A549 (cell line): ENCODE measurements at regions not wholly inside any gene's neighbourhood (a gene's known extent, or its start where the extent isn't known, plus 50 kb on each side); places are given as distances from the start of the nearest gene placed in this dataset.

ENCODE experiments used
- ATAC-seq, 2 experiments: fragments of 200-7000 bp in 1 of 2; fragments of >200 bp in 1 of 2; cut with Nextera tagmentation in 1 of 2; cut with Tn5 transposase in 1 of 2; 3 replicates each; pipeline versions ENCODE4 v1.8.0 to v1.9.1; 2018 to 2020; ENCODE audit warnings: mild to moderate bottlenecking in 1 of 2, moderate library complexity in 1 of 2
- CTCF ChIA-PET: fragments of 300-600 bp; sonication (Branson Sonifier 250); formaldehyde crosslinking; extraction: SDS; loops from one replicate; lab custom pipeline; 2021; ENCODE audit warnings: antibody characterized with exemption, inconsistent platforms; lab: Yijun Ruan, JAX
- POLR2A ChIA-PET: fragments of 350-600 bp; formaldehyde crosslinking; extraction: SDS; loops from one replicate; lab custom pipeline; 2021; ENCODE audit warnings: antibody characterized with exemption, inconsistent platforms; lab: Yijun Ruan, JAX
- DNase-seq, 2 experiments: peaks; one replicate each; pipeline versions ENCODE4 v3.0.0 to v3.0.0-alpha.2; 2011 to 2016; ENCODE audit warnings: low read depth in 1 of 2, low spot score in 1 of 2
- FAIRE-seq: peaks from 2 replicates; lab custom pipeline; 2011; peaks lifted over from hg19 to GRCh38; lab: Jason Lieb, UNC
- H3K27ac ChIP-seq, 2 experiments: fragments of >200 bp; sonication (Bioruptor Twin); formaldehyde crosslinking; 3 replicates each; pipeline ENCODE4 v1.5.1; 2016 to 2017
- H3K4me1 ChIP-seq: fragments of >200 bp; sonication (Bioruptor Twin); formaldehyde crosslinking; 3 replicates; pipeline ENCODE4 v1.6.1; 2016
- H3K4me2 ChIP-seq: fragments of >200 bp; sonication (Bioruptor Twin); formaldehyde crosslinking; 3 replicates; pipeline ENCODE4 v1.6.1; 2016
- H3K4me3 ChIP-seq: fragments of >200 bp; sonication (Bioruptor Twin); formaldehyde crosslinking; 3 replicates; pipeline ENCODE4 v1.5.1; 2016
- H3K9me3 ChIP-seq: fragments of >200 bp; sonication (Bioruptor Twin); formaldehyde crosslinking; 3 replicates; pipeline ENCODE4 v1.6.1; 2016
- BCL3 ChIP-seq: fragments of >200 bp; sonication (Bioruptor Twin); formaldehyde crosslinking; IDR thresholded peaks from 3 replicates; pipeline ENCODE4 v1.6.1; 2016
- CBX8 ChIP-seq: fragments of 200-600 bp; sonication (generic); IDR thresholded peaks from 2 replicates; pipeline ENCODE4 v1.6.1; 2016
- CEBPB ChIP-seq, 2 experiments: fragments of >200 bp in 1 of 2; sonication (Bioruptor Twin) in 1 of 2; formaldehyde crosslinking in 1 of 2; IDR thresholded peaks; 2 replicates each; pipeline ENCODE4 v1.6.1; 2012 to 2016
- CHD2 ChIP-seq: fragments of 150-350 bp; IDR thresholded peaks from 2 replicates; pipeline ENCODE4 v1.6.1; 2014; ENCODE audit warnings: low read length; ENCODE audit not compliant: partially characterized antibody
- CHD4 ChIP-seq: fragments of 200-600 bp; sonication (generic); IDR thresholded peaks from 2 replicates; pipeline ENCODE4 v1.6.1; 2016; ENCODE audit warnings: antibody characterized with exemption, mild to moderate bottlenecking, borderline replicate concordance
- E2F6 ChIP-seq: IDR thresholded peaks from 2 replicates; pipeline ENCODE4 v1.6.1; 2012; ENCODE audit warnings: low read depth, borderline replicate concordance
- EHMT2 ChIP-seq: fragments of 200-600 bp; sonication (generic); IDR thresholded peaks from 2 replicates; pipeline ENCODE4 v1.6.1; 2016; ENCODE audit warnings: antibody characterized with exemption, low read depth, mild to moderate bottlenecking, moderate library complexity
- FOSB ChIP-seq: fragments of 250-450 bp; sonication (Bioruptor Pico); IDR thresholded peaks from 2 replicates; pipeline ENCODE4 v1.5.0; 2020; ENCODE audit warnings: mild to moderate bottlenecking, moderate library complexity
- FOSL2 ChIP-seq, 2 experiments: fragments of 450-650 bp in 1 of 2; fragments of >200 bp in 1 of 2; sonication (Bioruptor Twin) in 1 of 2; formaldehyde crosslinking; IDR thresholded peaks; 2 replicates each; pipeline versions ENCODE4 v1.5.0 to v1.6.1; 2016 to 2020; ENCODE audit warnings: mild to moderate bottlenecking in 1 of 2, moderate library complexity in 1 of 2
- FOXS1 ChIP-seq: fragments of 250-450 bp; sonication (Bioruptor Pico); IDR thresholded peaks from 2 replicates; pipeline ENCODE4 v1.5.0; 2020; ENCODE audit warnings: mild to moderate bottlenecking, moderate library complexity
- HOXB13 ChIP-seq: fragments of 250-450 bp; sonication (Bioruptor Pico); IDR thresholded peaks from 2 replicates; pipeline ENCODE4 v1.5.0; 2020; ENCODE audit warnings: low read depth, mild to moderate bottlenecking, moderate library complexity
- HOXB5 ChIP-seq: fragments of 250-450 bp; sonication (Bioruptor Pico); IDR thresholded peaks from 2 replicates; pipeline ENCODE4 v1.5.0; 2020; ENCODE audit warnings: mild to moderate bottlenecking, moderate library complexity
- JUN ChIP-seq, 2 experiments: fragments of >200 bp; sonication (Bioruptor Twin); formaldehyde crosslinking; IDR thresholded peaks; 2 replicates in 1 of 2; 3 replicates in 1 of 2; pipeline ENCODE4 v1.6.1; 2016 to 2017
- JUNB ChIP-seq: fragments of >200 bp; sonication (Bioruptor Twin); formaldehyde crosslinking; IDR thresholded peaks from 2 replicates; pipeline ENCODE4 v1.6.1; 2016
- MAFK ChIP-seq: fragments of 450-650 bp; IDR thresholded peaks from 2 replicates; pipeline ENCODE4 v1.6.1; 2014; ENCODE audit not compliant: partially characterized antibody
- MYC ChIP-seq: IDR thresholded peaks from 2 replicates; pipeline ENCODE4 v1.6.1; 2012; ENCODE audit warnings: mild to moderate bottlenecking, inconsistent platforms, low read length, improper control_type of control experiment, borderline replicate concordance
- NR3C1 ChIP-seq: fragments of >200 bp; sonication (Bioruptor Twin); formaldehyde crosslinking; IDR thresholded peaks from 3 replicates; pipeline ENCODE4 v1.6.1; 2017
- PBX3 ChIP-seq: IDR thresholded peaks from 2 replicates; pipeline ENCODE4 v1.6.1; 2012
- POLR2A ChIP-seq: IDR thresholded peaks from 2 replicates; pipeline ENCODE4 v1.6.1; 2012; ENCODE audit warnings: mild to moderate bottlenecking, low read length
- RAD21 ChIP-seq, 2 experiments: fragments of >200 bp in 1 of 2; sonication (Bioruptor Twin) in 1 of 2; formaldehyde crosslinking in 1 of 2; IDR thresholded peaks in 1 of 2; conservative IDR thresholded peaks in 1 of 2; 2 replicates in 1 of 2; 3 replicates in 1 of 2; pipeline ENCODE4 v1.6.1; 2012 to 2018; ENCODE audit warnings: inconsistent platforms in 1 of 2
- RARB ChIP-seq: fragments of 250-450 bp; sonication (Bioruptor Pico); IDR thresholded peaks from 2 replicates; pipeline ENCODE4 v1.8.0; 2021; ENCODE audit warnings: mild to moderate bottlenecking, moderate library complexity
- RCOR1 ChIP-seq: fragments of 150-350 bp; IDR thresholded peaks from 2 replicates; pipeline ENCODE4 v1.6.1; 2014; ENCODE audit warnings: antibody characterized with exemption, low read length, low read depth
- REST ChIP-seq: fragments of 200-600 bp; sonication (generic); IDR thresholded peaks from 2 replicates; pipeline ENCODE4 v1.6.1; 2016; ENCODE audit warnings: antibody characterized with exemption, mild to moderate bottlenecking, moderate library complexity
- RFX5 ChIP-seq: fragments of 450-650 bp; IDR thresholded peaks from 2 replicates; pipeline ENCODE4 v1.7.1; 2014; ENCODE audit warnings: antibody characterized with exemption, mild to moderate bottlenecking, moderate library complexity
- SMC3 ChIP-seq: fragments of >200 bp; sonication (Bioruptor Twin); formaldehyde crosslinking; IDR thresholded peaks from 3 replicates; pipeline ENCODE4 v1.6.1; 2018; ENCODE audit warnings: inconsistent platforms
- ZNF302 ChIP-seq: fragments of 250-450 bp; sonication (Bioruptor Pico); IDR thresholded peaks from 2 replicates; pipeline ENCODE4 v1.9.0; 2021; ENCODE audit warnings: inconsistent platforms, mild to moderate bottlenecking, moderate library complexity
- ZSCAN20 ChIP-seq: fragments of 250-450 bp; sonication (Bioruptor Pico); IDR thresholded peaks from 2 replicates; pipeline ENCODE4 v1.8.0; 2022; ENCODE audit warnings: mild to moderate bottlenecking, moderate library complexity
- WGBS: methylation state at CpG from one replicate; pipeline ENCODE4 v1.1.6; 2017; ENCODE audit errors: missing lambda C conversion rate; 5-methylcytosine and 5-hydroxymethylcytosine counted together

GRCh38 chr1:209455661-209456358 lies 127.7 kb upstream of the CAMK1G start:
- 34% methylated on average over 6 of the region's 6 CpGs for WGBS
- Histone ChIP-seq H3K4me2 (no peak overlapping the region), H3K9me3 (peaks cover 7% of the 10 kb centered on the region), H3K27ac (no peak overlapping the region), H3K4me3 (no peak overlapping the region), H3K4me1 (no peaks in the 10 kb centered on the region)
- no peak for TF ChIP-seq FOXS1 (CRISPR knock-in tag)
- no peak for TF ChIP-seq RAD21 (conservative IDR thresholded peaks at IDR 0.05 in 1 of 2, IDR thresholded peaks at IDR 0.05 in 1 of 2)
- no peak for TF ChIP-seq CHD4
- no peak for TF ChIP-seq RCOR1
- TF ChIP-seq EHMT2: no peak
- no peak for TF ChIP-seq CHD2
- no peak for TF ChIP-seq FOSL2 (IDR thresholded peaks at IDR 0.05)
- TF ChIP-seq FOSL2 (CRISPR knock-in tag; IDR thresholded peaks at IDR 0.05): no peak
- no peak for TF ChIP-seq CBX8
- TF ChIP-seq RARB (CRISPR knock-in tag): no peak
- no peak for TF ChIP-seq JUN (IDR thresholded peaks at IDR 0.05)
- no peak for TF ChIP-seq PBX3
- no peak for TF ChIP-seq POLR2A
- no peak for TF ChIP-seq FOSB (CRISPR knock-in tag)
- no peak for TF ChIP-seq CEBPB (IDR thresholded peaks at IDR 0.05)
- TF ChIP-seq HOXB13 (CRISPR knock-in tag): no peak
- no peak for TF ChIP-seq JUNB
- no peak for TF ChIP-seq ZSCAN20 (CRISPR knock-in tag)
- no peak for TF ChIP-seq RFX5
- TF ChIP-seq HOXB5: no peak
- FAIRE-seq: no peak
- ChIA-PET CTCF (interaction anchor here (1.4 kb wide), 1 partner anchor 10 kb away, joined by 3 read pairs; no protein-coding TSS in a partner anchor), POLR2A (no interaction called here)
- DNase-seq: no peak
- ATAC-seq: no peak

- peaks cover 17% of the 10 kb centered on the region for H3K9me3 ChIP-seq
- H3K4me1 ChIP-seq: no peaks in the 10 kb centered on the region
- no peak overlapping the region for H3K27ac ChIP-seq
- ATAC-seq: no peak
- POLR2A ChIA-PET: no interaction called here
- WGBS: 4% methylated on average over 1 of the region's 1 CpG
- FAIRE-seq: no peak
- CTCF ChIA-PET: interaction anchor here (0.6 kb wide), 1 partner anchor 250 kb away, joined by 3 read pairs; no protein-coding TSS in a partner anchor
- H3K4me3 ChIP-seq: no peak overlapping the region
- no peak for DNase-seq
- H3K4me2 ChIP-seq: no peak overlapping the region
- no peak for TF ChIP-seq NR3C1
- no peak for TF ChIP-seq FOXS1 (CRISPR knock-in tag)
- no peak for TF ChIP-seq HOXB5
- TF ChIP-seq ZNF302 (CRISPR knock-in tag): no peak
- no peak for TF ChIP-seq SMC3
- TF ChIP-seq BCL3: no peak
- TF ChIP-seq MYC: no peak
- TF ChIP-seq REST: no peak
- no peak for TF ChIP-seq JUN (IDR thresholded peaks at IDR 0.05)
- no peak for TF ChIP-seq E2F6
- no peak for TF ChIP-seq JUNB
- TF ChIP-seq MAFK: no peak
- no peak for TF ChIP-seq HOXB13 (CRISPR knock-in tag)
These were observed 126.6 kb upstream of the CAMK1G start for GRCh38 chr1:209456878-209457277.
